Neural cell (in vitro differentiated cells): ENCODE measurements at regions not wholly inside any gene's neighbourhood (a gene's known extent, or its start where the extent isn't known, plus 50 kb on each side); places are given as distances from the start of the nearest gene placed in this dataset.
A peak's percentile ranks its signal among the peaks of the same experiment; 100 is the strongest.

Experiments used
- H2AFZ ChIP-seq: fragments of 200-600, 300-800 bp; sonication (generic), shearing (Covaris generic); 2 replicates; pipeline ENCODE4 v1.6.0; 2014; ENCODE audit warnings: low read depth, mild to moderate bottlenecking, antibody characterized with exemption, low read length, moderate library complexity
- H3F3A ChIP-seq: fragments of 200-600 bp; shearing (Covaris generic); 2 replicates; pipeline ENCODE4 v1.6.1; 2016; ENCODE audit warnings: mild to moderate bottlenecking, moderate library complexity, mixed read lengths, antibody characterized with exemption, low read length; ENCODE audit not compliant: insufficient read depth, poor library complexity, severe bottlenecking
- H3K27ac ChIP-seq: fragments of 200-600, 300-800 bp; sonication (generic), shearing (Covaris generic); 2 replicates; pipeline ENCODE4 v1.5.1; 2014; ENCODE audit warnings: mild to moderate bottlenecking, low read length, moderate library complexity
- H3K27me3 ChIP-seq: fragments of 300-800, 200-600 bp; sonication (generic), shearing (Covaris generic); 2 replicates; pipeline ENCODE4 v1.6.0; 2014; ENCODE audit warnings: mild to moderate bottlenecking, low read depth, low read length, moderate library complexity; ENCODE audit not compliant: insufficient read depth
- H3K36me3 ChIP-seq: fragments of 300-800, 200-600 bp; sonication (generic), shearing (Covaris generic); 2 replicates; pipeline ENCODE4 v1.5.1; 2014; ENCODE audit warnings: mild to moderate bottlenecking, antibody characterized with exemption, low read length, moderate library complexity; ENCODE audit not compliant: insufficient read depth
- H3K4me2 ChIP-seq: fragments of 300-800, 200-600 bp; sonication (generic), shearing (Covaris generic); 2 replicates; pipeline ENCODE4 v1.6.0; 2014; ENCODE audit warnings: mild to moderate bottlenecking, low read length
- H3K4me3 ChIP-seq: fragments of 300-800, 200-600 bp; sonication (generic), shearing (Covaris generic); 2 replicates; pipeline ENCODE4 v1.5.1; 2014; ENCODE audit warnings: mild to moderate bottlenecking, low read length, moderate library complexity
- H3K79me2 ChIP-seq: fragments of 200-600 bp; shearing (Covaris generic); replicated peaks from 2 replicates; pipeline ENCODE4 v1.6.0; 2014; ENCODE audit warnings: mild to moderate bottlenecking, low read length, moderate library complexity; ENCODE audit not compliant: insufficient read depth
- H3K9ac ChIP-seq: fragments of 300-800, 200-600 bp; sonication (generic), shearing (Covaris generic); 2 replicates; pipeline ENCODE4 v1.6.1; 2016; ENCODE audit warnings: mild to moderate bottlenecking, low read length, mixed read lengths
- H3K9me2 ChIP-seq: fragments of 200-600 bp; shearing (Covaris generic); 2 replicates; pipeline ENCODE4 v1.6.1; 2016; ENCODE audit warnings: mild to moderate bottlenecking, low read length, mixed read lengths; ENCODE audit not compliant: insufficient read depth
- H3K9me3 ChIP-seq: fragments of 200-600, 300-800 bp; sonication (generic), shearing (Covaris generic); 2 replicates; pipeline ENCODE4 v1.6.1; 2016; ENCODE audit warnings: mild to moderate bottlenecking, mixed run types, low read length, moderate library complexity, mixed read lengths
- H4K20me1 ChIP-seq: fragments of 200-600 bp; shearing (Covaris generic); 2 replicates; pipeline ENCODE4 v1.6.1; 2016; ENCODE audit warnings: mild to moderate bottlenecking, mixed run types; ENCODE audit not compliant: insufficient read depth
- CTCF ChIP-seq: fragments of 450-650 bp; IDR thresholded peaks from 2 replicates; pipeline ENCODE4 v1.5.1; 2014; ENCODE audit warnings: antibody characterized with exemption, mild to moderate bottlenecking, moderate library complexity; ENCODE audit not compliant: poor library complexity, severe bottlenecking
- EP300 ChIP-seq: fragments of 450-650 bp; conservative IDR thresholded peaks from 2 replicates; pipeline ENCODE4 v1.6.1; 2014; ENCODE audit warnings: antibody characterized with exemption, mild to moderate bottlenecking, moderate library complexity; ENCODE audit not compliant: poor library complexity, severe bottlenecking
- EZH2 ChIP-seq: fragments of 200-600, 300-800 bp; shearing (Covaris generic), sonication (generic); IDR thresholded peaks from 2 replicates; pipeline ENCODE4 v1.6.1; 2014; ENCODE audit warnings: antibody characterized with exemption, low read length, borderline replicate concordance, mild to moderate bottlenecking; ENCODE audit not compliant: insufficient read depth, poor library complexity, severe bottlenecking
- MXI1 ChIP-seq: fragments of 450-650 bp; conservative IDR thresholded peaks from 2 replicates; pipeline ENCODE4 v1.6.1; 2014; ENCODE audit warnings: antibody characterized with exemption, mild to moderate bottlenecking; ENCODE audit not compliant: poor library complexity, severe bottlenecking
- POLR2AphosphoS5 ChIP-seq: IDR thresholded peaks from 2 replicates; pipeline ENCODE4 v1.6.1; 2012
- RAD21 ChIP-seq: fragments of 450-650 bp; conservative IDR thresholded peaks from 2 replicates; pipeline ENCODE4 v1.6.1; 2014; ENCODE audit warnings: antibody characterized with exemption, mild to moderate bottlenecking, moderate library complexity
- REST ChIP-seq: IDR thresholded peaks from 2 replicates; pipeline ENCODE4 v1.6.1; 2012; ENCODE audit warnings: borderline replicate concordance
- SMC3 ChIP-seq: fragments of 450-650 bp; conservative IDR thresholded peaks from 2 replicates; pipeline ENCODE4 v1.6.1; 2014; ENCODE audit warnings: antibody characterized with exemption, mild to moderate bottlenecking, moderate library complexity; ENCODE audit not compliant: poor library complexity
- TAF1 ChIP-seq: IDR thresholded peaks from 2 replicates; pipeline ENCODE4 v1.6.1; 2012; ENCODE audit warnings: low read depth

GRCh38 chr3:118487734-118488133 is 546.9 kb downstream of the IGSF11 start:
- Histone ChIP-seq H3K27me3 (no peaks in the 10 kb centered on the region), H3F3A (no peaks in the 10 kb centered on the region), H3K4me2 (no peak overlapping the region), H3K9me2 (no peaks in the 10 kb centered on the region), H3K36me3 (no peaks in the 10 kb centered on the region), H3K27ac (peak overlapping the region; percentile 8), H2AFZ (no peak overlapping the region), H3K9ac (no peak overlapping the region), H3K79me2 (no peaks in the 10 kb centered on the region), H3K4me3 (peak overlapping the region; percentile 26), H3K9me3 (no peaks in the 10 kb centered on the region), H4K20me1 (no peaks in the 10 kb centered on the region)
- no peak for TF ChIP-seq CTCF
- TF ChIP-seq TAF1: no peak
- TF ChIP-seq REST: no peak
- no peak for TF ChIP-seq POLR2AphosphoS5
- TF ChIP-seq EP300: no peak
- TF ChIP-seq SMC3: no peak
- TF ChIP-seq MXI1: no peak
- no peak for TF ChIP-seq EZH2
- no peak for TF ChIP-seq RAD21

GRCh38 chr3:118488732-118489131 is 545.9 kb downstream of the IGSF11 start:
- TF ChIP-seq EP300 (no peak), POLR2AphosphoS5 (no peak), TAF1 (no peak), CTCF (no peak)
- no peaks in the 10 kb centered on the region for H3K27me3 ChIP-seq
- H3K27ac ChIP-seq: no peak overlapping the region
- no peaks in the 10 kb centered on the region for H3K9me3 ChIP-seq
- no peaks in the 10 kb centered on the region for H3K36me3 ChIP-seq
- H3F3A ChIP-seq: no peaks in the 10 kb centered on the region
- H2AFZ ChIP-seq: no peak overlapping the region
- H3K4me3 ChIP-seq: no peak overlapping the region
- H3K79me2 ChIP-seq: no peaks in the 10 kb centered on the region
- H4K20me1 ChIP-seq: no peaks in the 10 kb centered on the region
- H3K9me2 ChIP-seq: no peaks in the 10 kb centered on the region
- H3K9ac ChIP-seq: no peak overlapping the region
- H3K4me2 ChIP-seq: no peak overlapping the region
